ENCODE measurements at regions not wholly inside any gene's neighbourhood (a gene's known extent, or its start where the extent isn't known, plus 50 kb on each side); places are given as distances from the start of the nearest gene placed in this dataset.
"Not testable (repeated sequence)": the region's sequence is repeated elsewhere in the genome, so short reads cannot be mapped to it uniquely, and the experiment has no call there.

- Mint-ChIP-seq H3K9me3 (peaks cover 12% of the 10 kb centered on the region), H3K36me3 (ENCODE audit: low read depth) (peaks cover 13% of the 10 kb centered on the region), H3K27ac (ENCODE audit: unreplicated experiment) (no peak overlapping the region), H3K4me1 (peaks cover 6% of the 10 kb centered on the region), H3K4me3 (no peak overlapping the region), H3K27me3 (ENCODE audit: low read depth) (peaks cover 8% of the 10 kb centered on the region)
- DNase-seq (ENCODE audit: low read depth, low spot score): no peak
- no peak for TF ChIP-seq CTCF (conservative IDR thresholded peaks at IDR 0.05)
These were observed 122.0 kb upstream of the CARMIL1 start for GRCh38 chr6:25157183-25157582.

GRCh38 chr6:25157842-25158241 lies 121.3 kb upstream of the CARMIL1 start:
- no peak for DNase-seq (ENCODE audit: low read depth, low spot score)
- peaks cover 8% of the 10 kb centered on the region for H3K27me3 Mint-ChIP-seq (ENCODE audit: low read depth)
- TF ChIP-seq CTCF (conservative IDR thresholded peaks at IDR 0.05): no peak
- H3K4me1 Mint-ChIP-seq: peaks cover 6% of the 10 kb centered on the region
- no peak overlapping the region for H3K27ac Mint-ChIP-seq (ENCODE audit: unreplicated experiment)
- H3K36me3 Mint-ChIP-seq (ENCODE audit: low read depth): peaks cover 13% of the 10 kb centered on the region
- no peak overlapping the region for H3K4me3 Mint-ChIP-seq
- peaks cover 12% of the 10 kb centered on the region for H3K9me3 Mint-ChIP-seq

GRCh38 chr6:25160134-25160533 lies 119.0 kb upstream of the CARMIL1 start:
- not testable (repeated sequence) for H3K27ac Mint-ChIP-seq (ENCODE audit: unreplicated experiment); H3K4me1 Mint-ChIP-seq; H3K27me3 Mint-ChIP-seq (ENCODE audit: low read depth); DNase-seq (ENCODE audit: low read depth, low spot score); H3K4me3 Mint-ChIP-seq
- Mint-ChIP-seq H3K9me3 (peaks cover 14% of the 10 kb centered on the region), H3K36me3 (ENCODE audit: low read depth) (peaks cover 13% of the 10 kb centered on the region)

GRCh38 chr6:25165177-25165576 lies 114.0 kb upstream of the CARMIL1 start:
- H3K9me3 Mint-ChIP-seq: peaks cover 4% of the 10 kb centered on the region
- no peak for DNase-seq (ENCODE audit: low read depth, low spot score)
- no peaks in the 10 kb centered on the region for H3K4me1 Mint-ChIP-seq
- no peak overlapping the region for H3K27ac Mint-ChIP-seq (ENCODE audit: unreplicated experiment)
- no peak overlapping the region for H3K4me3 Mint-ChIP-seq
- H3K27me3 Mint-ChIP-seq (ENCODE audit: low read depth): peaks cover 10% of the 10 kb centered on the region
- H3K36me3 Mint-ChIP-seq (ENCODE audit: low read depth): no peaks in the 10 kb centered on the region
- no peak for TF ChIP-seq CTCF (conservative IDR thresholded peaks at IDR 0.05)

- peaks cover 4% of the 10 kb centered on the region for H3K9me3 Mint-ChIP-seq
- H3K4me1 Mint-ChIP-seq: no peaks in the 10 kb centered on the region
- H3K36me3 Mint-ChIP-seq (ENCODE audit: low read depth): no peaks in the 10 kb centered on the region
- peaks cover 10% of the 10 kb centered on the region for H3K27me3 Mint-ChIP-seq (ENCODE audit: low read depth)
- H3K27ac Mint-ChIP-seq (ENCODE audit: unreplicated experiment): no peak overlapping the region
- no peak overlapping the region for H3K4me3 Mint-ChIP-seq
- no peak for TF ChIP-seq CTCF (conservative IDR thresholded peaks at IDR 0.05)
- DNase-seq (ENCODE audit: low read depth, low spot score): no peak
These were observed 113.4 kb upstream of the CARMIL1 start for GRCh38 chr6:25165800-25166199.

GRCh38 chr6:25166955-25167748 lies 112.0 kb upstream of the CARMIL1 start:
- no peak overlapping the region for H3K27ac Mint-ChIP-seq (ENCODE audit: unreplicated experiment)
- no peaks in the 10 kb centered on the region for H3K36me3 Mint-ChIP-seq (ENCODE audit: low read depth)
- H3K9me3 Mint-ChIP-seq: peaks cover 6% of the 10 kb centered on the region

More at GRCh38 chr6:25166955-25167748, 112.0 kb upstream of the CARMIL1 start:
- Mint-ChIP-seq H3K27me3 (ENCODE audit: low read depth) (peaks cover 10% of the 10 kb centered on the region), H3K4me1 (no peaks in the 10 kb centered on the region), H3K4me3 (no peak overlapping the region)
- no peak for DNase-seq (ENCODE audit: low read depth, low spot score)
- TF ChIP-seq CTCF (conservative IDR thresholded peaks at IDR 0.05): no peak

Measured in neural crest cell (in vitro differentiated cells).